ENCODE measurements at regions not wholly inside any gene's neighbourhood (a gene's known extent, or its start where the extent isn't known, plus 50 kb on each side); places are given as distances from the start of the nearest gene placed in this dataset.

- Histone ChIP-seq H3K27ac (ENCODE audit: insufficient read depth, low read depth, low read length) (no peak overlapping the region), H3K4me2 (ENCODE audit: insufficient read depth, low read length) (no peak overlapping the region), H3K9ac (replicated peaks; ENCODE audit: extremely low read depth, insufficient read depth, low read length) (no peak overlapping the region), H4K20me1 (replicated peaks; ENCODE audit: control insufficient read depth, extremely low read depth, insufficient read depth, low read length) (no peaks in the 10 kb centered on the region), H3K4me3 (replicated peaks in 1 of 3; ENCODE audit: insufficient read depth in 1 of 3, low read depth in 1 of 3, low read length in 3 of 3) (no peak overlapping the region), H3K9me3 (replicated peaks; ENCODE audit: control insufficient read depth, insufficient read depth, low read length) (no peaks in the 10 kb centered on the region), H3K4me1 (ENCODE audit: control insufficient read depth, extremely low read depth, insufficient read depth, low read length) (no peaks in the 10 kb centered on the region), H3K9me1 (replicated peaks; ENCODE audit: control insufficient read depth, extremely low read depth, insufficient read depth, low read length) (no peaks in the 10 kb centered on the region), H3K27me3 (ENCODE audit: control insufficient read depth in 2 of 2, insufficient read depth in 2 of 2, low read length in 2 of 2) (no peaks in the 10 kb centered on the region), H3K79me2 (ENCODE audit: control insufficient read depth, insufficient read depth, low read length) (no peaks in the 10 kb centered on the region), H3K36me3 (ENCODE audit: control insufficient read depth in 2 of 2, extremely low read depth in 1 of 2, insufficient read depth in 2 of 2, low read length in 2 of 2) (no peaks in the 10 kb centered on the region), H2AFZ (ENCODE audit: low read depth, low read length) (no peak overlapping the region)
- no TSS peak for BruUV-seq (replicated peaks)
- DNase-seq (ENCODE audit: low read depth, low spot score) (no peak), FAIRE-seq (no peak)
- intact Hi-C loops (cut with micrococcal nuclease): no loop called here
- dilution Hi-C loops (cut with MboI; ENCODE audit: extremely low pct_ligation_motif_present, low sequenced_read_pairs): no loop called here
- ChIA-PET POLR2A (no interaction called here), CTCF (no interaction called here)
- TF ChIP-seq MYC (IDR thresholded peaks at IDR 0.05; ENCODE audit: low read depth, low read length) (no peak), EZH2 (IDR thresholded peaks at IDR 0.05; ENCODE audit: borderline replicate concordance, low read depth, low read length, severe bottlenecking) (no peak), POLR2AphosphoS5 (IDR thresholded peaks at IDR 0.05; ENCODE audit: insufficient read depth, low read depth, low read length) (no peak), JUN (IDR thresholded peaks at IDR 0.05; ENCODE audit: borderline replicate concordance, insufficient read depth, insufficient read length, low read depth) (no peak), POLR2A (IDR thresholded peaks at IDR 0.05; ENCODE audit: low read depth, low read length) (no peak), MAX (IDR thresholded peaks at IDR 0.05; ENCODE audit: insufficient read depth, insufficient read length) (no peak), FOS (IDR thresholded peaks at IDR 0.05; ENCODE audit: borderline replicate concordance, insufficient read depth, low read length) (no peak), GATA2 (IDR thresholded peaks at IDR 0.05; ENCODE audit: insufficient read depth, insufficient read length, low read depth, low read length) (no peak), CTCF (IDR thresholded peaks at IDR 0.05; ENCODE audit: extremely low read depth in 1 of 2, insufficient read depth in 1 of 2, low read depth in 1 of 2, low read length in 2 of 2) (no peak)
Measured at GRCh38 chr2:239668651-239669050, 267.8 kb upstream of the HDAC4 start.
